CD4-positive, alpha-beta T cell treated with Interferon gamma for 1 hour (primary cell): ENCODE measurements at regions not wholly inside any gene's neighbourhood (a gene's known extent, or its start where the extent isn't known, plus 50 kb on each side); places are given as distances from the start of the nearest gene placed in this dataset.

ENCODE experiments used
- DNase-seq: peaks from one replicate; pipeline ENCODE4 v3.0.0-alpha.2; 2020

GRCh38 chrX:4206941-4207340 is 493.5 kb upstream of the PRKX start:
- DNase-seq = no peak

GRCh38 chrX:4197971-4198370 is 484.5 kb upstream of the PRKX start:
- DNase-seq = no peak

GRCh38 chrX:4193500-4194155 is 480.2 kb upstream of the PRKX start:
- no peak for DNase-seq

- DNase-seq = no peak
These were observed 472.9 kb upstream of the PRKX start for GRCh38 chrX:4186331-4186730.

GRCh38 chrX:4185086-4185485 is 471.6 kb upstream of the PRKX start:
- DNase-seq = no peak

GRCh38 chrX:4182408-4182806 is 469.0 kb upstream of the PRKX start:
- DNase-seq = no peak

- no peak for DNase-seq
These were observed 468.4 kb upstream of the PRKX start for GRCh38 chrX:4181782-4182407.

- no peak for DNase-seq
These were observed 465.6 kb upstream of the PRKX start for GRCh38 chrX:4179031-4179430.

- DNase-seq = no peak
These were observed 461.8 kb upstream of the PRKX start for GRCh38 chrX:4175221-4175620.

GRCh38 chrX:4173743-4174142 is 460.3 kb upstream of the PRKX start:
- DNase-seq = no peak

GRCh38 chrX:4151798-4152197 is 438.3 kb upstream of the PRKX start:
- no peak for DNase-seq

GRCh38 chrX:4150259-4150658 is 436.8 kb upstream of the PRKX start:
- DNase-seq = no peak

- DNase-seq = no peak
These were observed 416.2 kb upstream of the PRKX start for GRCh38 chrX:4129626-4130025.

GRCh38 chrX:4118666-4119530 is 405.4 kb upstream of the PRKX start:
- no peak for DNase-seq

- DNase-seq = no peak
These were observed 397.5 kb upstream of the PRKX start for GRCh38 chrX:4110964-4111363.

- no peak for DNase-seq
These were observed 381.5 kb upstream of the PRKX start for GRCh38 chrX:4094926-4095325.

- no peak for DNase-seq
These were observed 377.8 kb upstream of the PRKX start for GRCh38 chrX:4091046-4091760.

GRCh38 chrX:4059893-4060292 is 346.4 kb upstream of the PRKX start:
- DNase-seq = no peak

- DNase-seq = no peak
These were observed 330.5 kb upstream of the PRKX start for GRCh38 chrX:4043951-4044350.

- DNase-seq = no peak
These were observed 322.4 kb upstream of the PRKX start for GRCh38 chrX:4035874-4036273.

GRCh38 chrX:4028151-4028550 is 314.7 kb upstream of the PRKX start:
- DNase-seq = no peak

GRCh38 chrX:4005281-4005680 is 291.8 kb upstream of the PRKX start:
- no peak for DNase-seq

- DNase-seq = no peak
These were observed 291.4 kb upstream of the PRKX start for GRCh38 chrX:4004822-4005221.
